Mesendoderm (in vitro differentiated cells): ENCODE measurements at regions not wholly inside any gene's neighbourhood (a gene's known extent, or its start where the extent isn't known, plus 50 kb on each side); places are given as distances from the start of the nearest gene placed in this dataset.
"Not testable (repeated sequence)": the region's sequence is repeated elsewhere in the genome, so short reads cannot be mapped to it uniquely, and the experiment has no call there.

ENCODE experiments used
- DNase-seq: peaks from one replicate; pipeline ENCODE4 v3.0.0; 2013
- H2AK5ac ChIP-seq: 2 replicates; pipeline ENCODE4 v1.6.1; 2013; ENCODE audit warnings: low read length, inconsistent platforms
- H2BK120ac ChIP-seq: 2 replicates; pipeline ENCODE4 v1.6.1; 2013; ENCODE audit warnings: low read depth, mild to moderate bottlenecking, low read length, moderate library complexity, mixed read lengths
- H2BK15ac ChIP-seq: replicated peaks from 2 replicates; pipeline ENCODE4 v1.6.1; 2013; ENCODE audit warnings: low read depth, mild to moderate bottlenecking, moderate library complexity
- H2BK5ac ChIP-seq: 2 replicates; pipeline ENCODE4 v1.6.1; 2013; ENCODE audit warnings: low read length, inconsistent platforms
- H3K18ac ChIP-seq: 2 replicates; pipeline ENCODE4 v1.6.1; 2013; ENCODE audit warnings: mild to moderate bottlenecking, low read length, mixed read lengths
- H3K23ac ChIP-seq: one replicate; pipeline ENCODE4 v1.6.1; 2013; ENCODE audit warnings: low read length
- H3K27ac ChIP-seq: 2 replicates; pipeline ENCODE4 v1.5.1; 2013; ENCODE audit warnings: low read depth, mild to moderate bottlenecking, inconsistent platforms, low read length, moderate library complexity
- H3K27me3 ChIP-seq: 2 replicates; pipeline ENCODE4 v1.6.1; 2013; ENCODE audit warnings: low read length, control low read depth, mild to moderate bottlenecking, inconsistent platforms; ENCODE audit not compliant: insufficient read depth, poor library complexity
- H3K36me3 ChIP-seq: 2 replicates; pipeline ENCODE4 v1.6.1; 2013; ENCODE audit warnings: low read length, inconsistent platforms; ENCODE audit not compliant: control insufficient read depth, insufficient read depth
- H3K4ac ChIP-seq: one replicate; pipeline ENCODE4 v1.6.1; 2013; ENCODE audit warnings: low read depth, mild to moderate bottlenecking, low read length, moderate library complexity
- H3K4me1 ChIP-seq: 2 replicates; pipeline ENCODE4 v1.6.1; 2013; ENCODE audit warnings: low read depth, low read length, inconsistent platforms; ENCODE audit not compliant: control insufficient read depth
- H3K4me2 ChIP-seq: 2 replicates; pipeline ENCODE4 v1.6.1; 2013; ENCODE audit warnings: low read length
- H3K4me3 ChIP-seq: 2 replicates; pipeline ENCODE4 v1.5.1; 2013; ENCODE audit warnings: mild to moderate bottlenecking, low read length
- H3K56ac ChIP-seq: one replicate; pipeline ENCODE4 v1.6.1; 2013; ENCODE audit warnings: low read length
- H3K79me1 ChIP-seq: 2 replicates; pipeline ENCODE4 v1.6.1; 2013; ENCODE audit warnings: low read length, inconsistent platforms
- H3K79me2 ChIP-seq: 2 replicates; pipeline ENCODE4 v1.6.1; 2013; ENCODE audit warnings: mild to moderate bottlenecking, low read length; ENCODE audit not compliant: control insufficient read depth, insufficient read depth
- H3K9ac ChIP-seq: 2 replicates; pipeline ENCODE4 v1.6.1; 2013; ENCODE audit warnings: low read length, inconsistent platforms
- H4K5ac ChIP-seq: one replicate; pipeline ENCODE4 v1.6.1; 2013; ENCODE audit warnings: low read length
- H4K8ac ChIP-seq: one replicate; pipeline ENCODE4 v1.6.1; 2013; ENCODE audit warnings: low read depth, mild to moderate bottlenecking, control low read depth, low read length, moderate library complexity
- WGBS: extraction: QIAGEN DNeasy Blood & Tissue Kit; methylation state at CpG from one replicate; pipeline ENCODE4 v1.1.7; 2013; ENCODE audit warnings: low lambda C conversion rate, missing lambda C conversion rate; ENCODE audit not compliant: insufficient coverage; ENCODE audit errors: extremely low coverage; 5-methylcytosine and 5-hydroxymethylcytosine counted together

DNA sequence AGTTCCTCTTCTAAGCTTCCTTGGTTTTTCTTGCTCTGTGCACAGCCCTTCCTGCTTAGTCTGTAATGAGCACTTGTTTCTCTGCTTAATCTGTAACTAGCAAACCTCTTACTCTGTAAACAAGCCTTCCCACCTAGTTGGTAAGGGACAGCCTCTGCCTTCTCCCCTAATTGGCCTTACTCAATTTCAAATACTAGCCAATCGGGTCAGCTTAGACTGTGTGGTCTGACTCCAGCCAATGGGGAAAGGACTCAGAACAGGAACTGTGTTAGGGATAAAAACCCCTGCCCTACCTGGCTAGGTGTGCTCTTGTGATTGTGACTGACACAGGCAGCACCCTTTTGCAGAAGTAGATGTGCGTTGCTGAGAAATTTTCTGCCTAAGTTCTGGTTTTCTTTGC is 136.5 kb upstream of the AADAT start:
- Histone ChIP-seq H3K9ac (no peak overlapping the region), H3K27ac (no peak overlapping the region), H2BK15ac (no peak overlapping the region), H2AK5ac (no peak overlapping the region), H3K27me3 (no peaks in the 10 kb centered on the region), H3K4me3 (no peak overlapping the region), H3K4me2 (no peak overlapping the region), H3K79me1 (no peaks in the 10 kb centered on the region), H4K8ac (no peak overlapping the region), H3K4ac (no peak overlapping the region), H2BK5ac (no peak overlapping the region), H2BK120ac (no peak overlapping the region), H3K4me1 (no peaks in the 10 kb centered on the region), H3K18ac (no peak overlapping the region), H4K5ac (no peak overlapping the region), H3K23ac (no peak overlapping the region), H3K79me2 (no peaks in the 10 kb centered on the region), H3K36me3 (no peaks in the 10 kb centered on the region), H3K56ac (no peak overlapping the region)
- DNase-seq, result peak; percentile 29
- WGBS, result no CpG with 5 or more reads among the region's 2 CpGs

DNA sequence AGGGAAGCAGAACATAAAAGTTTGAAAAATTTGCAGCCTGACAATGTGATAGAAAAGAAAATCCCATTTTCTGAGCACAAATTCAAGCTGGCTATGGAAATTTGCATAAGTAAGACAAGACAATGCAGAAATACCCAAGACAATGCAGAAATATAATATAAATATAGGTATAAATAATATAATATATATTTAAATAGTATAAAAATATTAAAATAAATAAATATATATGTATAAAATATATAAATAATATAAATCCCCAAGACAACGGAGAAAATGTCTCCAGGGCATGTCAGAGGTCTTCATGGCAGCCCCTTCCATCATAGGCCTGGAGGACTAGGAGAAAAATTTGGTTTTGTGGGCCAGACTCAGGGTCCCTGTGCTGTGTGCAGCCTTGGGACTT is 125.0 kb upstream of the AADAT start:
- H2BK120ac ChIP-seq, result no peak overlapping the region
- H3K4ac ChIP-seq, result no peak overlapping the region
- H3K27ac ChIP-seq, result no peak overlapping the region
- no peak overlapping the region for H2BK5ac ChIP-seq
- H4K5ac ChIP-seq, result no peak overlapping the region
- no peaks in the 10 kb centered on the region for H3K79me2 ChIP-seq
- H3K18ac ChIP-seq, result no peak overlapping the region
- no CpG with 5 or more reads among the region's 1 CpG for WGBS
- H3K9ac ChIP-seq, result no peak overlapping the region
- no peak overlapping the region for H3K56ac ChIP-seq
- H3K4me1 ChIP-seq, result no peaks in the 10 kb centered on the region
- no peak overlapping the region for H4K8ac ChIP-seq
- no peak overlapping the region for H3K4me2 ChIP-seq
- no peaks in the 10 kb centered on the region for H3K79me1 ChIP-seq
- H2AK5ac ChIP-seq, result no peak overlapping the region
- H3K23ac ChIP-seq, result no peak overlapping the region
- no peaks in the 10 kb centered on the region for H3K36me3 ChIP-seq
- no peaks in the 10 kb centered on the region for H3K27me3 ChIP-seq
- no peak overlapping the region for H3K4me3 ChIP-seq
- H2BK15ac ChIP-seq, result no peak overlapping the region
- no peak for DNase-seq

DNA sequence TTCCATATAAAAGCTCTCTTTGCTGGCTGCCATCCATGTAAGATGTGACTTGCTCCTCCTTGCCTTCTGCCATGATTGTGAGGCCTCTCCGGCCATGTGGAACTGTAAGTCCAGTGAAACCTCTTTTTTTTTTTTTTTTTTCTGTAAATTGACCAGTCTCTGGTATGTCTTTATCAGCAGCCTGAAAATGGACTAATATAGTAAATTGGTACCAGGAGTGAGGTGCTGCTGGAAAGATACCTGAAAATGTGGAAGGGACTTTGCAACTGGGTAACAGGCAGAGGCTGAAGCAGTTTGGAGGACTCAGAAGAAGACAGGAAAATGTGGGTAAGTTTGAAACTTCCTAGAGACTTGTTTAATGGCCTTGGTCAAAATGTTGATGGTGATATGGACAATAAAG is 124.3 kb upstream of the AADAT start:
- H3K4me2 ChIP-seq, result no peak overlapping the region
- H2AK5ac ChIP-seq, result no peak overlapping the region
- H3K18ac ChIP-seq, result no peak overlapping the region
- no peaks in the 10 kb centered on the region for H3K27me3 ChIP-seq
- no peak overlapping the region for H3K27ac ChIP-seq
- no peaks in the 10 kb centered on the region for H3K79me1 ChIP-seq
- no peak overlapping the region for H3K56ac ChIP-seq
- no peaks in the 10 kb centered on the region for H3K36me3 ChIP-seq
- H3K4ac ChIP-seq, result no peak overlapping the region
- H4K5ac ChIP-seq, result no peak overlapping the region
- H3K23ac ChIP-seq, result no peak overlapping the region
- no peak overlapping the region for H2BK5ac ChIP-seq
- H2BK120ac ChIP-seq, result no peak overlapping the region
- H3K4me1 ChIP-seq, result no peaks in the 10 kb centered on the region
- H3K9ac ChIP-seq, result no peak overlapping the region
- no peak for DNase-seq
- no CpG with 5 or more reads among the region's 1 CpG for WGBS
- H3K79me2 ChIP-seq, result no peaks in the 10 kb centered on the region
- H4K8ac ChIP-seq, result no peak overlapping the region
- no peak overlapping the region for H3K4me3 ChIP-seq
- no peak overlapping the region for H2BK15ac ChIP-seq

DNA sequence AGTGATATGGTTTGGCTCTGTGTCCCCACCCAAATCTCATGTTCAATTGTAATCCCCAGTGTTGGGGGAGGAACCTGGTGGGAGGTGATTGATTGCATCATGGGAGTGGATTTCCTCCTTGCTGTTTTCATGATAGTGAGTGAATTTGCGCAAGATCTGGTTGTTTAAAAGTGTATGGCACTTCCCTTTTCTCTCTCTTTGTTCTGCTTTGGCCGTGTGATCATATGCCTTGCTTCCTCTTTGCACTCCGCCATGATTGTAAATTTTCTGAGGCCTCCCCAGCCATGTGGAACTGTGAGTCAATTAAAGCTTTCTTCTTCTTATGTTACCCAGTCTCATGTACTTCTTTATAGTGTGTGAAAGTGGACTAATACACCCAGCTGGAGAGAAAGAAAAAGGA is 113.0 kb upstream of the AADAT start:
- Histone ChIP-seq H3K23ac (no peak overlapping the region), H3K4me3 (no peak overlapping the region), H2BK15ac (no peak overlapping the region), H2AK5ac (no peak overlapping the region), H3K4me1 (no peaks in the 10 kb centered on the region), H2BK120ac (no peak overlapping the region), H3K18ac (no peak overlapping the region), H3K9ac (no peak overlapping the region), H3K79me2 (no peaks in the 10 kb centered on the region), H3K79me1 (no peaks in the 10 kb centered on the region), H3K27me3 (no peaks in the 10 kb centered on the region), H4K8ac (no peak overlapping the region), H4K5ac (no peak overlapping the region), H3K27ac (no peak overlapping the region), H3K56ac (no peak overlapping the region), H2BK5ac (no peak overlapping the region), H3K4ac (no peak overlapping the region), H3K36me3 (no peaks in the 10 kb centered on the region), H3K4me2 (no peak overlapping the region)
- no CpG with 5 or more reads among the region's 3 CpGs for WGBS
- DNase-seq, result no peak

DNA sequence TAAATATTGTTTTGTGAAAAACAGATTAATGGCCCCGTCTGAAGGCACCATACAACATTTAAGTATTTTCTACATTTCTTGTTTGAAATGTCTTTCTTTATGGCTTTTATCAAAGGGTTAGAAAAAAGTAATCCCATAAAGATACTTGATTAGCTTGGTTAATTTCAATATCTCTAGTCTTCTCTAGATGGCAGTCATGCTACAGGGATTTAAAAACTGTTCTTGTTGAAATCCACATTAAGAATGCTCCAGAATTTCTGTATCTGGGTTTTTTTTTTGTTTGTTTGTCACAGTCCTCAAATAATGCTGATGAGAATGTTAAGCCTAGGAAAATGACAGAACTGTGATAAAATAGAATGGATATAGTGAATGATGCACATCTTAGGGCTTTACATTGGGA is 109.0 kb upstream of the AADAT start:
- Histone ChIP-seq H3K27ac (no peak overlapping the region), H3K36me3 (no peaks in the 10 kb centered on the region), H3K4me1 (no peaks in the 10 kb centered on the region), H2BK5ac (no peak overlapping the region), H3K56ac (no peak overlapping the region), H3K27me3 (no peaks in the 10 kb centered on the region), H3K4me2 (no peak overlapping the region), H2AK5ac (no peak overlapping the region), H3K79me2 (no peaks in the 10 kb centered on the region), H4K5ac (no peak overlapping the region), H3K4ac (no peak overlapping the region), H3K9ac (no peak overlapping the region), H3K79me1 (no peaks in the 10 kb centered on the region), H3K4me3 (no peak overlapping the region), H3K18ac (no peak overlapping the region), H4K8ac (no peak overlapping the region), H2BK120ac (no peak overlapping the region), H2BK15ac (no peak overlapping the region), H3K23ac (no peak overlapping the region)
- DNase-seq, result peak; percentile 21
- WGBS, result no CpG with 5 or more reads among the region's 1 CpG

DNA sequence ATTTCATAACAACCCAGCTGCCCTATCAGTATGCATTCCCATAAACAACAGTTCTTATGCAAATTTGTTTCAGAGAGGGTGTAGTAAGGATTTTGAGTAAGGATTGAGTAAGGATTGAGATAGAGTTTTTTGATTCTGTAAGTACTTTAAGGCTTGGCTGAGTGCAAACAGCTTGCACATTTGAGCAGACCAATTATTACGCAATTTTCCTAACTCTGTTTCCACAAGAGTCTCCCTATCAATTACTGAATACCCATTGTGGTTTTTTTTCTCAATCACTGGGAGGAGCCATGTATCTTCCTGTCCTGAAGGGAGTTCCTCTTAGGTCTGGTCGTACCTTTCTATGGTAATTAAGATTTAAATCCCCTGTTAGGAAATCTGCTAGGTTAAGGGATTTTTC is 105.0 kb upstream of the AADAT start:
- H3K23ac ChIP-seq, H3K4me1 ChIP-seq, H2BK15ac ChIP-seq, H2AK5ac ChIP-seq, H3K27ac ChIP-seq, H3K79me2 ChIP-seq, H3K27me3 ChIP-seq, H3K36me3 ChIP-seq, H3K4me3 ChIP-seq, H3K79me1 ChIP-seq, H2BK120ac ChIP-seq, H3K4ac ChIP-seq, H3K18ac ChIP-seq, H3K9ac ChIP-seq, H3K4me2 ChIP-seq, H4K8ac ChIP-seq, H4K5ac ChIP-seq: not testable (repeated sequence)
- peak overlapping the region; percentile 56 for H3K56ac ChIP-seq
- peak overlapping the region; percentile 76 for H2BK5ac ChIP-seq
- no CpG with 5 or more reads among the region's 2 CpGs for WGBS
- DNase-seq, result peak; percentile 66
